Astrocyte of the spinal cord (primary cell): ENCODE measurements at regions not wholly inside any gene's neighbourhood (a gene's known extent, or its start where the extent isn't known, plus 50 kb on each side); places are given as distances from the start of the nearest gene placed in this dataset.

Experiments
- DNase-seq: peaks from one replicate; pipeline ENCODE4 v3.0.0; 2011; ENCODE audit warnings: low read depth, low spot score
- H3K4me3 ChIP-seq: 2 replicates; pipeline ENCODE4 v1.5.1; 2011; ENCODE audit warnings: low read depth, mild to moderate bottlenecking, low read length, moderate library complexity
- CTCF ChIP-seq: IDR thresholded peaks from 2 replicates; pipeline ENCODE4 v1.5.1; 2012; ENCODE audit warnings: low read depth, mild to moderate bottlenecking, low read length, inconsistent platforms
- in situ Hi-C: cut with HindIII; loops from 2 replicates; pipeline ENCODE4 v1.10.0; 2017; ENCODE audit warnings: low sequenced_read_pairs

- no peak overlapping the region for H3K4me3 ChIP-seq
- DNase-seq: no peak
- no peak for TF ChIP-seq CTCF
- in situ Hi-C loops: no loop called here
These were observed 252.2 kb downstream of the HACE1 start for GRCh38 chr6:104607501-104607900.

- no peak for TF ChIP-seq CTCF
- H3K4me3 ChIP-seq: no peak overlapping the region
- in situ Hi-C loops: no loop called here
- DNase-seq: no peak
These were observed 253.4 kb downstream of the HACE1 start for GRCh38 chr6:104606361-104606760.

GRCh38 chr6:104604685-104605084 lies 255.0 kb downstream of the HACE1 start:
- in situ Hi-C loops: no loop called here
- no peak for DNase-seq
- no peak overlapping the region for H3K4me3 ChIP-seq

GRCh38 chr6:104603108-104603745 lies 256.5 kb downstream of the HACE1 start:
- H3K4me3 ChIP-seq: no peak overlapping the region
- TF ChIP-seq CTCF: no peak
- no peak for DNase-seq
- in situ Hi-C loops: no loop called here

More at GRCh38 chr6:104604685-104605084, 255.0 kb downstream of the HACE1 start:
- no peak for TF ChIP-seq CTCF

- in situ Hi-C loops: no loop called here
These were observed 258.0 kb downstream of the HACE1 start for GRCh38 chr6:104601721-104602120.

GRCh38 chr6:104601131-104601651 lies 258.5 kb downstream of the HACE1 start:
- no peak overlapping the region for H3K4me3 ChIP-seq
- DNase-seq: no peak
- no peak for TF ChIP-seq CTCF
- in situ Hi-C loops: no loop called here

More at GRCh38 chr6:104601721-104602120, 258.0 kb downstream of the HACE1 start:
- DNase-seq: no peak
- no peak overlapping the region for H3K4me3 ChIP-seq
- no peak for TF ChIP-seq CTCF
